GM18861 (cell line): ENCODE measurements at regions not wholly inside any gene's neighbourhood (a gene's known extent, or its start where the extent isn't known, plus 50 kb on each side); places are given as distances from the start of the nearest gene placed in this dataset.
"Not testable (repeated sequence)": the region's sequence is repeated elsewhere in the genome, so short reads cannot be mapped to it uniquely, and the experiment has no call there.

Source experiments
- ATAC-seq: cut with Tn5 transposase; IDR thresholded peaks from one replicate; pipeline ENCODE4 v1.9.1; 2021; ENCODE audit not compliant: unreplicated experiment

DNA sequence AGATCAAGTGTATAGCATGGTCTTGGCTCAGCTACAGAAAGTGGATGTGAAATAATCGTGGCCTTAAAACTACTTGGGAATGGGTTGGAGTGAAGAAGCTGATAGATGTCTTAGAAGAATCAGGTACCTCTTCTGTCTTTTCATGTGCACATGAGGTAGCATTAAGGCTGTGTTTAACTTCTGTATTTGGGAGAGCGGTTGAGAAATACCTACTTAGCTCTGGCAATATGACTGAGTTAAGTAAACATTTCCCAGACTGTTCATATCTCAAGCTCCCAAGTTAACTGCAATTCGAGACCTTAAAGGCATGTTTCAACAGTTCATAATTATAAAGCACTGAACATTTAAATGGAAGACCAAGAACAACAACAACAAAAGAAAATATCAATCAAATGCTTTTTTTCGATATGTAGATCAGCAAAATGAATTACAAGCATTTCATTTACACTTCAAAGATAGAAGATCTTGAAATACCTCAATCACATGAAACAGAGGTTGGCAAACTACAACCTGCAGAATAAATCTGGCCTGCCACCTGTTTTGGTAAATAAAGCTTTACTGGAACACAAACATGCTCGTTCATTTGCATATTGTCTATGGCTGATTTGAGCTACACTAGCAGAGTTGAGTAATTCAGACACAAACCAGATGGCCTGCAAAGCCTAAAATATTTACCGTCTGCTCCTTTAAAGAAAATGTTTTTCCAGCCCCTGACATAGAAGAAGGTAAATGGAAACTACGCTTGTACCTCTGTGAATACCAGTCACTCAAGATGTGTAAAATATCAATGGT is 337.1 kb upstream of the GLI3 start:
- no peak for ATAC-seq

DNA sequence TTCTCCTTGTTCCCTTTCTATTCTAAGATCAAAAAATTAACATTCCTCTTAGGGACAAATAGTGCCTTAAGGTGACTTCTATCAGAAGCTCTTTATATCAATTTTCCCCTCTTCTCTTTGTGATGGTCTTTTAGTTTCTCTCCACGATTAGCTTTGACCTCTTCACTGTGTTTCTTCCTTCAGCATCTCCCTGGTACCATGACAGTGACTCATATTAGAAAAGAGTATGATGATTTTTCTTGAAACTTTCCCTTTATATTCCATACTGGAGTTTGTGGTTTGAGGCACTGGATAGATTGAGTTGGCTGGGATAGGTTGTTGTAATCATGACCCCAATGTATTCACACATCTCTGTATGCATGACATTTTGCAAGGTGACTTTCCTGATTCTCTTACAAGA is 335.6 kb upstream of the GLI3 start:
- no peak for ATAC-seq

DNA sequence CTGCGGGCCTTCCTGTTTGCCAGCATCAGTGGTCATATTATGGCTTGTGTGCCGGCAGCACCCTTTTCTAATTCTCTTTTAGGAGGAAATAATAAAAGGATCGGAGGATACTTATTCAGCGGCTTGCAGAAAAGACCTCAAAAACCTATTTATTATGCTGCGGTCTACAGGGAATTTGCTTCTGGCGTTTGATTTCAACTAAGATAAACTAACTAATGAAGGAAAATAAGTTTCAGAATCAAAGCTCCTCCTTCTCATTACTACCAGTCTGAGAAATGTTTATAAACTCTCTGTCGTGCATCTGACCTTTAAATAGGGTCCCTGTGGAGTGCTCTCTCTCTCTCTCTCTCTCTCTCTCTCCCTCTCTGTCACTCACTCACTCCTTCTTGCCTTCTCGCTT is 335.0 kb upstream of the GLI3 start:
- ATAC-seq = no peak

DNA sequence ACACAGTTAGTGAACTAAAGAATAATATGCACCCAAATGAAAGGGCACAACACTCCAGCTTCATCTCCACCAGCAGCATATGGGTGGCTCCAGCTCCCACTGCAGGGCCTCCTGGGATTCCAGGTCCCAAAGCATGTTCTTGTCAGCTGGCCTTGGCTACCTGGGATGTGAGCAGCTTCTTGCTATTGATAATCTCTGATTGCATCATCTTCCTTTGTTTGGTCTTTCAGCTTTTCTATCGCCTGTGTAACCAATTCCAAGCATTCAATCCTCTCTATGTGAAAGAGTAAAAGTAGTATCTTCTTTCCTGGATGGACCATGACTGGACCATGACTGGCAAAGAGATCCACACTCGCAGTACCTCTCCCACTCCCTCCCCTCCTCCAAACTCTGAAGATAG is 333.9 kb upstream of the GLI3 start:
- no peak for ATAC-seq

DNA sequence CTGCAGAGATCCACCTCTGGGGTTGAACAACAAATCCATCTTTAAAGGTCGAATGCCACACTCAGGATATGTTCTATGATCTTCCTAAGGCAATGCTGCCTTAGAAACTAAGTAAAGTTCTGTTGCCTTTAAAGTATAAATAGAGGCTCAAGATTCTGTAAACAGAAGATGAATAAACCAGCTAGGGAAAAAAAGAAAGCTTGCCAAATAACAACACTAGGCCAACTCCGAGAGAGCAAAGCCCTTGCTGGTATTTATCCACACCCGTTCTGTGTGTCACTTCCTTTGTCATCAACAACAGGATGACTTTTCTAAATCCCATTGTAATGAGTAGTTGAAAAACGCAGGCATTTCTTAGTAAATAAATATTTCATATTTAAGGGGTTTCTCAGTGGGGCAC is 330.0 kb upstream of the GLI3 start:
- no peak for ATAC-seq

DNA sequence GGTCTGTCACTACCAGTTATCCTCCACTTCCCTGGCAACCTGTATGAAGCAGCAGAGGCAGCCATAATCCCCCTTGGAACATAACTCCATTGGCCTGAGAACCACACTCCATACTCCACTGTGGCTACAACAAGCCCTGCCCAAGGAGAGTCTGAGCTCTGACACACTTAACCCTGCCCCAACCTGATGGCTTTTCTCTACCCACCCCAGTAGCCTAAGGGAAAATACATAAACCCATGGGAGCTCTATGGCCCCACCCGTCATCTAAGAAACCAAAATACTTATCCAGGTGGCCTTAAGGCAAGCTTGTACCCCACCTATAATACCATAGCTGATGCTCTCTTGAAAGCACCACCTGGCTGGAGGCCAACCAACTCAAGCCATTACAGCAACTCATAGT is 324.8 kb upstream of the GLI3 start:
- no peak for ATAC-seq

DNA sequence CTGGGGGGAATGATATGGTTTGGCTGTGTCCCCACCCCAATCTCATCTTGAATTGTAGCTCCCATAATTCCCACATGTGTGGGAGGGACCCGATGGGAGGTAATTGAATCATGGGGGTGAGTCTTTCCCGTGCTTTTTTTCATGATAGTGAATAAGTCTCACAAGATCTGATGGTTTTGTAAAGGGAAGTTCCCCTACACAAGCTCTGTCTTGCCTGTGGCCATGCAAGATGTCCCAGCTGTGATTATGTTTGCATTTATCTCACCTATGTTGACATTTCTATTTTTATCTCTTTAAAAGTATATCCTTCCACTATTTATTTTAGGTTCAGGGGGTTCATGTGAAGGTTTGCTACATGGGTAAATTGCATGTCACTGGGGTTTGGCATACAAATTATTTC is 323.9 kb upstream of the GLI3 start:
- ATAC-seq = no peak

DNA sequence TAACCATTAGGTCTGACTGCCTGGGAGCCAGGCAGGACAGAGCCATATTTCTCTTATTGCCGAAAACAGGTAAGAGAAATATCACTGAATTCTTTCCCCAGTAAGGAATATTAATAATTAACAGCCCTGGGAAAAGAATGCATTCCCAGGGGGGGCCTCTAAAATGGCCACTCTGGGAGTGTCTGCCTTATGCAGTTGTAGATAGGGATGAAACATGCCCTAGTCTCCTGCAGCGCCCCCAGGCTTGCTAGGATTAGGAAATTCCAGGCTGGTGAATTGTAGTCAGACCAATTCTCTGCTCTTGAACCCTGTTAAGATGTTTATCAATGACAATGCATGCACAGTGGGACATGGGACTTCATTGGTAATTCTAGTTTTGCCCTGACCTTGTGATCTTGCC is 317.9 kb upstream of the GLI3 start:
- ATAC-seq = not testable (repeated sequence)

DNA sequence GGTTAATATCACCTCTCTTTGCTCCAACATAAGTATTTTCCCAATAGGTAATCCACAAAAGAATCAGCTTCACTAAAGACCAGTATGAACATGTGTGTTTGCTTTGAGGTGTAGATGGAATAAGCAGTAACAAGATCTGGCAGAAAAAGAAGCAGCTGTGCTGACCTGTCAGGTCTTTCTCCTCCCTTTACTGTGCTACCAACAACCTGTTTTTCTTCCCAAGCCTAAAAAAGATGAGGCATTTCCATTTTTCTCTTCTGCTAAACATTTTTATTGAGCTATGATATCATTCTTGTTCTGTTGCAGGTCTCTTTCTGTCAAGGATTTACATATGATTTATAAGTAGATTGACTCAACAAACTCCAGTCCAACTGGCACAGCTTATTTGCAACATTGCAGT is 315.2 kb upstream of the GLI3 start:
- no peak for ATAC-seq

DNA sequence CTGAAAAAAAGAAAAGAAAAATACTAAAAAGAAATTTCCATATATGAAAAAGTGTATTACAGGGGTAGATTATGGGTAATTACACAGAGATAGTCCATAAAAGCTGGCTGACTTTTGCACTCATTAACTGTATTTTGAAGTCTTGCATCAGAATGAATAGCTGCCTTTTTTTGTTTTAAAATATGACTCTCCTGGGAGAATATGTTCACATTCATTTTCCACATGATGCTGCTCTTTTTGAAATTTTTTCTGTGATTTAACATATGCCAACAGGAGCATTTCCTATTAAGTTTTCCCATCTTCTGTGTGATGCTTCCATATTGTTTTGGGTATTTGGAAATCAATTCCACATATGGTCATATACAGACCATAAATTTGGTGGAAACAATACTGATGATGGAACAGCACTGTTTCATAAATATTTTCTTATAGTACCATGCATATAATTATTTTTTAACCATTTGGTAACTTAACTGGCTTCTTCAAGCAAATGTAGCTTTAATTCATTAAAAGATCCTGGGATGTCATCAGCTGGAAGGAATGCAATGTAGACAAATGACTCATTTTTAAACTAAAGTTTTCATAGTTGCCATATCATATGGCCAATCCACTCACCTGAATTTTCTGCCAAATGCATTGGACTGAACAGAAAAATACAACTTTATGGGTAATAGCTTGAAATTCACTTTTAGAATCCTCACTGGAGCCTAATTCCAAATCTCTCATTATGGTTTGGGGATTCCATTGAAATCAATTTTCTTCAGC is 313.9 kb upstream of the GLI3 start:
- no peak for ATAC-seq

DNA sequence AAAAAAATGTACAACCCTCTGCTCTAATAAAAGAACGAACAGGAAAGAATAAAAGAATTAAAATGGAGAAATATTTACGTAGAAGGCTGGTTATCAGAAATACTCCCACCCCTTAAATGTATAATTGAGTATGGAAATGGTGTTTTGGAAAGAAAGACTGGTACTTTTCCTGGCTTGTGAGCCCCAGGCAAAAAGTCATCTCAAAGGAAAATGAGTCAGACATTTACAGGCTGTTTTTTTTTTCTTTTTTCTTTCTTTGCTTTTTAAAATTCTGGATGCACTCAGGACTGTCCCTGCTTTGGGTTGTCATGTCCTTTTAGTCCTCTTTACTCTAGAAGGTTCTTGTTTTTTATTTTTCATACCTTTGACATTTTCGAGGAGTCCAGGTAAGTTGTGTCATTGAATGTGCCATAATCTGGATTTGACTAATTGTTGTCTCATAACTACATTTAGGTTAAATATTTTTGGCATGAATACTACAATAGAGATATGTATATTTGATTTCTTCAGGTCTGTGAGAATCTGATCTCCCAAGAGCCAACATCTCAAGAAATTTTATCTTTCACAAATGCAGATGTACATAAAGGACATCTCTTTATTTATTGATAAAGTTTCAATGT is 313.0 kb upstream of the GLI3 start:
- ATAC-seq = no peak

DNA sequence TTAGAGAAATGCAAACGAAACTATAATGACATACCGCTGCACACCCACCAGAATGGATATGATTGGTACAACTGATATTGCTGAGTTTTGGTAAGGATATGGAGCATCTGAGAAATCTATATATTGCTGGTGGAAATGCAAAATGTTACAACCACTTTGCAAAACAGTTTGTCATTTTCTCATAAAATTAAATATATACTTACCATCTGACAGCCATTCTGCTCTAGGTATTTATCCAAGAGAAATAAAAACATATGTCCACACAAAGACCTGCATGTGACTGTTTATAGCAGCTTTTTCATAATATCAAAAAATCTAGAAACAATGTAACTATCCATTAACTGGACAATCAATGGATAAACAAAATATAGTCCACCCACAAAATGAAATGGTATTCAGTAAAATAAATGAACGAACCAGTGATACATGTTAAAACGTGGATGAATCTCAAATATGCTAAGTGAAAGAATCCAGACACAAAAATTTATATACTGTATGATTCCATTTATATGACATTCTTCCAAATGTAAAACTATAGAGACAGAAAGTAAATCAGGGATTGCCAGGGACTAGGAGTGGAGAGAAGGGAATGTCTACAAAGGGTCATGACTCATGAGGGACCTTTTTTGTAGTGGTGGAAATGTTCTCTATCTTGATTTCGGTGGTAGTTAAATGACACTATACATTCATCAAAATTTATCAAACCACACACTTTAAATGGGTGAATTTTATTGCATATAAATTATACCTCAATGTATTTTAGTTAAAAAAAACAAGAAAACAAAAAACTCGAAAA is 312.0 kb upstream of the GLI3 start:
- ATAC-seq = no peak

DNA sequence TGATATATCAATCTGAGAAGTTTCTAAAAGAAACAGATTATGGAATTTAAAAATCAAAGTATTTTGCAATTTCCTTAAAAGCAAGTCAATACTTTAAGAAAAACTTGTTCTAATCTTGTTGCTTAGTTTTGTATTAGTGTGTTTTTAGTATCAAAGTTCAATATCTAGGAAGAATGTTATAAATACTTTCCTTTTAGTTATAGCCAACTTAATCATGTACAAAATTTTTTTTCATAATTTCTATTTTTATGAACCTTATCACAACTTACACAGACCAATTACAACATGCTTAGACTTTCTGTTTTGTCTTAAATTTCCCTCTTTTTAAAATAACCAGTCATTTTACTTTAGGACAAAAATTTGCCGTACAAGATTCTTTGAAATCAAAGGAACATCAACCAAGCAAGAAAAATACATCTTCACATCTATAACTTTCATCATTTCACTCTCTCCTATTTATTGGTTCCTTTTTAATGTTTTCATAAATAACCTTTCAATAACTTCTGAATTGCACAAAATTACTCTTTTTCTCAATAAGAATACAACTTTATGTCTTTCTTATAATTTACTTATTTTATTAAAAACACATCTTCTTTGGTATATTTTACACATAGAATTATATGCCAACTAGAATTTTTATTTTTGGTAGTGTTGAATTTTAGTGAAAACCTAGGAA is 308.2 kb upstream of the GLI3 start:
- ATAC-seq = no peak

DNA sequence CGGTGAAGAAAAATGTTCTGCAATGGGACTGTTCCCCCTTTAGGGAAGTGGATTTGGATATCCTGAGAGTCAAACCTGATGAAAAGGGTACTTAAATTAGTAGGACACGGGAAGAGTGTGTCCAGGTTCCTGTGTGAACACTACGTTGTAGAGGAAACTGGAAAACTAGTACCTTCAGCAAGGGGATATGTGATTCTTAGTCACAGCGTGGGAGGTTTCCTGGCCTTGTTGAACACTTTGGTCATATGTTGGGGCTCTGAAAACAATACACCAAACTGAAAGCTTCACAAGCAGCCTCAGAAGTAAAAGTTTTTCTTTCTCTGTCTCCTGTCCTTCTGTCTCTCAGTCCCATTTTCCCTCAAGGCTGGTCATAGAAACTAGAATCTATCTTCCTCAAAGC is 306.9 kb upstream of the GLI3 start:
- no peak for ATAC-seq

DNA sequence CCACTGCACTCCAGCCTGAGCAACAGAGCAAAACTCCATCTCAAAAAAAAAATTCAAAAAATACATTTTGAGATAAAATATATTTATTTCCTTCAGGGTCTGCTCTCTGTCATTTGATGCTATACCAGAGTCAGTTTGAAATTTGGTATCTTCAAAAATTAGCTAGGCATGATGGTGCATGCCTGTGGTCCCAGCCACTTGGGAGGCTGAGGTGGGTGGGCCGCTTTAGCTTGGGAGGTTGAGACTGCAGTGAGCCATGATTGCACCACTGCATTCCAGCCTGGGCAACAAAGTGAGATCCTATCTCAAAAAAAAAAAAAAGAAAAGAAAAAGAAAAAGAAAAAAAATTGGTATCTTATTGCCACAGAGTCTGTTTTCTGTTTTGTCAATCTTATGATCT is 305.4 kb upstream of the GLI3 start:
- ATAC-seq = not testable (repeated sequence)

DNA sequence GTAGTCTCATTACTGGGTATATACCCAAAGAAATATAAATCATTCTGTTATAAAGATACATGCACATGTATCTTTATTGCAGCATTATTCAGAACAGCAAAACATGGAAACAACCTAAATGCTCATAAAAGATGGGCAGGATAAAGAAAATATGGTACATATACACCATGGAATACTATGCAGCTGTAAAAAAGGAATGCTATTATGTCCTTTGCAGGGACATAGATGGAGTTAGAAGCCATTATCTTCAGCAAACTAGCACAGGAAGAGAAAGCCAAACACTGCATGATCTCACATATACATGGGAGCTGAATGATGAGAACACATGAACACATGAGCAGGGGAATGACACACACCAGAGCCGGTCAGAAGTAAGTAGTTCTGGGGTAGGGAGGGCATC is 297.4 kb upstream of the GLI3 start:
- ATAC-seq = no peak

DNA sequence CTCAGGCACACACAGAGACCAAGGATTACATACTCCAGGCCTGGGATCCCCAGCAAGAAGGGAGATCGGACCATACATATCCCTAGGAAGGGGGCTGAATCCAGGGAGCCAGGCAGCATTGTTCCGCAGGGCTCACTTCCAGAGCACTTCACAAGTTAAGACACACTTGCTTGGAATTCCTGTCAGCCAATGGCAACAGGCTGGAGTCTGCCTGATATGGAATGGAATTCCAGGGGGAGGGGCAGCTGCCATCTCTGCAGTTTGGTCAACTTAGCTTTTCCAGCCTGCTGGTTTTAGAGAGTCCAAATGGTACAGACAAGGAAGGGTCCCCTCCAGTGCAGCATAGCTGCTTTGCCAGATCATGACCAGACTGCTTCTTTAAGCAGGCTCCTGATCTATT is 290.0 kb upstream of the GLI3 start:
- ATAC-seq = no peak

DNA sequence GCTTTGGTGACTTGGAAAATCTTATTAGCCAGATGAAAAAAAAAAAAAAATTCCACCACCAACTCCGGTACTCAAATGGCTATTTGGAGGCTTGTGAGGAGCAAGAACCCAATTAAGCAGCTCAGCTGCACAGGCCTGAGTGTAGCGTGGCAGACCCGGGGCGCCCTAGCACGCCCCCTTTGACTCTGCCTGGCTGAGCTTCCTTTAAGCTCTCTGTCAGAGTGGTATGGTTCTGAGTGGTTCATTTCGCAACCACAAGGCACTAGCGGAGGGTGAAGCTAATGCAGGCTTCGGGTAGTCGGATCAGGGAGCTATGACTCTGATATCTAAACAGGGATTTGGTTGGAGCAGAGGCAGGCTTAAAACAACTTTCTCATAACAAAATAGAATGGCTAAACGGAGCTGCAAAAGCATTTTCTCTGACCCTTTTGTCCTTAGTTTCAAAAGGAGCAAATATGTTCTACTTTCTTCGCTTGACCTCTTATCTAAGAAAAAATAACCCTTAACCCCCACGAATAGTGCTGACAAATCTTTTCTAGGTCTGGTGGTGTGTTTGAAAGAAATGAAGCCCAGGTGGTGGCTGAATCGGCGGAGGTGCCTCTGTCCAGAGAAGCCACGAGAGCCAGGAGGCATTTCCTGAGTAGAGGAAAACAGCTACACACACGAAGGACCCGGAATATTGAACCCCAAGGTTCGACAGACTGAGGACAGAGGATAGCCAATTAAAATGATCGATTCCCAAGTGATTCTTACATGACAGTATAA is 285.4 kb upstream of the GLI3 start:
- no peak for ATAC-seq

DNA sequence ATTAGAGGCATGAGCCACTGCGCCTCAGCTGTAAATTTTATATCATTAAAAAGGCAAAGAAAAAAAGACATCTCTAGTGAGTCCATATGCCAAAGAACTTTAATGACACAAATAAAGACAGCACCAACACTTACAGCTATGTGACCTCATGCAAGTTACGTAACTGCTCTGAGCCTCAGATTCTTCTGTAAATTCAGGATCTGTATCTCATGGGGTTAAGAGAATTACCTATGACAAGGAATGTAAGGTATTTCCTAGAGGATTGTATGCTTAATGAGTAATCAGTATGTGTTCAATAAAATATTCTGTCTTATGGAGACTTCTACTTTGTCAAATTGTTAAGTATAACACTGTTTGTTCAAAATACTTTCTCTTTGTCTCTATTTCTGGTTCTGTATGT is 274.0 kb upstream of the GLI3 start:
- ATAC-seq = no peak

DNA sequence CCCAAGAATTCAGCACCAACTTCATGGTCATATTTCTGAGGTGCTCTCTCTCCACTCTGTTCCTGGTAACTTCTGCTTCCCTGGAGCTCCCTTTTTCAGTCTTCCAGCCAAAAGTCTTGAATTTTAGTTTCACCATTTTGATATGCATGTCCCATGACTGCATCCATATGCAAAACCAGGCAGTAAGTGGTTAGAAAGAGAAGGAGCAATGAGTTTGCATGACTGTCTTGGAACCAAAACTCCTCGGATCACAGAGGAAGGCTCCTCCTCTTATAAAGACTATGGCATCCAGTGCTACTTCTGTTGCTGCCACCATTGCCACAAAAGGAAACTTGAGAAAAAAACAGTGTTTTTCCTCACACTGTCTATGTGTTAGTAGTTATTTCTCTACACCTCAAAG is 269.1 kb upstream of the GLI3 start:
- ATAC-seq = no peak
